HCT116 (cell line): ENCODE measurements at regions not wholly inside any gene's neighbourhood (a gene's known extent, or its start where the extent isn't known, plus 50 kb on each side); places are given as distances from the start of the nearest gene placed in this dataset.

ENCODE experiments used
- ATAC-seq: fragments of 200-7000 bp; cut with Tn5 transposase; 2 replicates; pipeline ENCODE4 v1.9.1; 2020; ENCODE audit warnings: mild to moderate bottlenecking, moderate library complexity
- BruUV-seq: library from RNA; stranded (reverse); fragments of 400-500 nt; replicated peaks from 2 replicates; lab custom pipeline; 2021; lab: Mats Ljungman, UMichigan
- CTCF ChIA-PET: fragments of 300-600 bp; sonication (Branson Sonifier 250); formaldehyde crosslinking; loops from one replicate; lab custom pipeline; 2021; ENCODE audit warnings: antibody characterized with exemption; lab: Charles Lee
- POLR2A ChIA-PET: fragments of 300-600, 350-600 bp; sonication (Branson Sonifier 250); formaldehyde crosslinking; loops from one replicate; lab custom pipeline; 2021; ENCODE audit warnings: antibody characterized with exemption; lab: Charles Lee
- RAD21 ChIA-PET, 2 experiments: fragments of 300-600 bp; sonication (Branson Sonifier 250); formaldehyde crosslinking; loops; one replicate each; lab custom pipeline; 2023; ENCODE audit warnings: low total read pairs in 2 of 2; ENCODE audit not compliant: uncharacterized antibody in 2 of 2, unreplicated experiment in 2 of 2, low non-redundant PET in 1 of 2; lab: Charles Lee
- DNase-seq: peaks from one replicate; pipeline ENCODE4 v3.0.0-alpha.2; 2010; ENCODE audit warnings: low read depth, low spot score
- H2AFZ ChIP-seq: fragments of 200-600 bp; shearing (Covaris generic), sonication (generic); 2 replicates; pipeline ENCODE4 v1.6.1; 2017; ENCODE audit warnings: low read depth, mixed run types, mixed read lengths, antibody characterized with exemption, low read length; ENCODE audit not compliant: poor library complexity, severe bottlenecking
- H3K27ac ChIP-seq: 2 replicates; pipeline ENCODE4 v1.5.1; 2012; ENCODE audit warnings: low read depth, low read length
- H3K27me3 ChIP-seq: fragments of 200-600 bp; sonication (generic); 2 replicates; pipeline ENCODE4 v1.6.1; 2016; ENCODE audit warnings: mixed run types, low read length, mixed read lengths; ENCODE audit not compliant: insufficient read depth
- H3K36me3 ChIP-seq, 2 experiments: fragments of 200-500 bp in 1 of 2; fragments of 200-600 bp in 1 of 2; sonication (Bioruptor generic) in 1 of 2; sonication (generic) in 1 of 2; 2 replicates each; pipeline versions ENCODE4 v1.5.1 to v1.6.1; 2014 to 2016; ENCODE audit warnings: low read length in 2 of 2, inconsistent platforms in 1 of 2, mixed read lengths in 1 of 2, mixed run types in 1 of 2; ENCODE audit not compliant: insufficient read depth in 2 of 2, control insufficient read depth in 1 of 2
- H3K4me1 ChIP-seq, 2 experiments: fragments of 200-600 bp in 1 of 2; sonication (generic) in 1 of 2; 2 replicates each; pipeline versions ENCODE4 v1.5.1 to v1.6.1; 2012 to 2017; ENCODE audit warnings: low read length in 2 of 2, inconsistent platforms in 1 of 2, mild to moderate bottlenecking in 1 of 2, mixed read lengths in 1 of 2, mixed run types in 1 of 2, moderate library complexity in 1 of 2; ENCODE audit not compliant: insufficient read depth in 2 of 2, control insufficient read depth in 1 of 2
- H3K4me2 ChIP-seq: fragments of 200-600 bp; sonication (generic); 2 replicates; pipeline ENCODE4 v1.6.1; 2017; ENCODE audit warnings: mixed run types, low read length, mixed read lengths
- H3K4me3 ChIP-seq, 2 experiments: fragments of 200-600 bp in 1 of 2; sonication (generic) in 1 of 2; replicated peaks in 1 of 2; 2 replicates each; pipeline ENCODE4 v1.5.1; 2011 to 2016; ENCODE audit warnings: low read length in 2 of 2, control low read depth in 1 of 2, low read depth in 1 of 2, mild to moderate bottlenecking in 1 of 2, mixed read lengths in 1 of 2, mixed run types in 1 of 2
- H3K79me2 ChIP-seq: fragments of 200-600 bp; sonication (generic); 2 replicates; pipeline ENCODE4 v1.6.1; 2017; ENCODE audit warnings: mild to moderate bottlenecking, mixed run types, low read length, moderate library complexity, mixed read lengths; ENCODE audit not compliant: insufficient read depth
- H3K9ac ChIP-seq: fragments of 200-600 bp; sonication (generic); 2 replicates; pipeline ENCODE4 v1.6.1; 2016; ENCODE audit warnings: low read length, mixed read lengths
- H3K9me2 ChIP-seq: fragments of 200-600 bp; sonication (generic), shearing (Covaris generic); 2 replicates; pipeline ENCODE4 v1.6.1; 2017; ENCODE audit warnings: mixed run types, mild to moderate bottlenecking, moderate library complexity; ENCODE audit not compliant: insufficient read depth
- H3K9me3 ChIP-seq, 2 experiments: fragments of 200-500 bp in 1 of 2; fragments of 200-600 bp in 1 of 2; sonication (Bioruptor generic) in 1 of 2; sonication (generic) in 1 of 2; 2 replicates each; pipeline ENCODE4 v1.6.1; 2014 to 2017; ENCODE audit warnings: low read length in 2 of 2, mixed read lengths in 2 of 2, inconsistent platforms in 1 of 2, low read depth in 1 of 2, mild to moderate bottlenecking in 1 of 2, mixed run types in 1 of 2, moderate library complexity in 1 of 2; ENCODE audit not compliant: control insufficient read depth in 1 of 2, insufficient read depth in 1 of 2
- H4K20me1 ChIP-seq: fragments of 200-600 bp; sonication (generic), shearing (Covaris generic); 2 replicates; pipeline ENCODE4 v1.6.1; 2017; ENCODE audit warnings: mixed run types, mild to moderate bottlenecking, moderate library complexity; ENCODE audit not compliant: insufficient read depth
- CBX3 ChIP-seq: IDR thresholded peaks from 2 replicates; pipeline ENCODE4 v1.6.1; 2012; ENCODE audit warnings: low read depth
- CEBPB ChIP-seq: IDR thresholded peaks from 2 replicates; pipeline ENCODE4 v1.6.1; 2012; ENCODE audit warnings: low read depth
- EGR1 ChIP-seq: IDR thresholded peaks from 2 replicates; pipeline ENCODE4 v1.6.1; 2012; ENCODE audit warnings: low read depth
- EZH2 ChIP-seq: fragments of 200-600 bp; sonication (generic); IDR thresholded peaks from 2 replicates; pipeline ENCODE4 v1.6.1; 2017; ENCODE audit warnings: antibody characterized with exemption, mixed run types
- FOSL1 ChIP-seq: IDR thresholded peaks from 2 replicates; pipeline ENCODE4 v1.6.1; 2012; ENCODE audit warnings: low read depth
- JUND ChIP-seq: IDR thresholded peaks from 2 replicates; pipeline ENCODE4 v1.6.1; 2012
- POLR2A ChIP-seq: IDR thresholded peaks from 2 replicates; pipeline ENCODE4 v1.7.0; 2011; ENCODE audit warnings: borderline replicate concordance; ENCODE audit not compliant: insufficient read depth, insufficient read length; ENCODE audit errors: extremely low read depth
- POLR2AphosphoS5 ChIP-seq: IDR thresholded peaks from 2 replicates; pipeline ENCODE4 v1.6.1; 2011; ENCODE audit warnings: mild to moderate bottlenecking, low read depth, low read length, moderate library complexity
- REST ChIP-seq: IDR thresholded peaks from 2 replicates; pipeline ENCODE4 v1.6.1; 2012; ENCODE audit warnings: low read depth
- SIN3A ChIP-seq: IDR thresholded peaks from 2 replicates; pipeline ENCODE4 v1.6.1; 2012; ENCODE audit warnings: low read depth
- SP1 ChIP-seq: IDR thresholded peaks from 2 replicates; pipeline ENCODE4 v1.6.1; 2012; ENCODE audit warnings: low read depth
- SRF ChIP-seq: IDR thresholded peaks from 2 replicates; pipeline ENCODE4 v1.6.1; 2012; ENCODE audit warnings: low read depth
- TCF7L2 ChIP-seq: IDR thresholded peaks from 2 replicates; pipeline ENCODE4 v1.7.0; 2011; ENCODE audit warnings: borderline replicate concordance, inconsistent platforms; ENCODE audit not compliant: insufficient read depth, insufficient read length; ENCODE audit errors: extremely low read depth
- YY1 ChIP-seq: IDR thresholded peaks from 2 replicates; pipeline ENCODE4 v1.6.1; 2011; ENCODE audit warnings: low read length, low read depth, moderate library complexity, mild to moderate bottlenecking; ENCODE audit not compliant: insufficient replicate concordance; ENCODE audit errors: extremely low read depth
- ZFX ChIP-seq: fragments of 450-650 bp; IDR thresholded peaks from 2 replicates; pipeline ENCODE4 v1.6.1; 2017
- ZNF274 ChIP-seq: fragments of 200-500 bp; sonication (Bioruptor generic); IDR thresholded peaks from 2 replicates; pipeline ENCODE4 v1.6.1; 2014; ENCODE audit warnings: mild to moderate bottlenecking, low read depth, low read length, inconsistent platforms
- intact Hi-C: fragments of 100-400 bp; cut with micrococcal nuclease; formaldehyde crosslinking; loops from 2 replicates; pipeline ENCODE4 v1.10.0; 2022
- TF ChIP-seq, protein P1 (sequence below): IDR thresholded peaks from 2 replicates; pipeline ENCODE4 v1.6.1; 2011; ENCODE audit warnings: mild to moderate bottlenecking, low read length, moderate library complexity; ENCODE audit not compliant: insufficient replicate concordance; ENCODE audit errors: extremely low read depth
- TF ChIP-seq, protein P2 (sequence below): IDR thresholded peaks from 2 replicates; pipeline ENCODE4 v1.6.1; 2012
- TF ChIP-seq, protein P3 (sequence below): IDR thresholded peaks from 2 replicates; pipeline ENCODE4 v1.6.1; 2012
- TF ChIP-seq, protein P4 (sequence below), 3 experiments: fragments of 200-600 bp in 1 of 3; sonication (generic) in 1 of 3; IDR thresholded peaks in 2 of 3; conservative IDR thresholded peaks in 1 of 3; 2 replicates each; pipeline ENCODE4 v1.5.1; 2012 to 2017; ENCODE audit warnings: low read depth in 2 of 3, low read length in 2 of 3, antibody characterized with exemption in 1 of 3, borderline replicate concordance in 1 of 3, control low read depth in 1 of 3, mild to moderate bottlenecking in 1 of 3, mixed read lengths in 1 of 3, mixed run types in 1 of 3, moderate library complexity in 1 of 3; ENCODE audit not compliant: insufficient read depth in 1 of 3

DNA sequence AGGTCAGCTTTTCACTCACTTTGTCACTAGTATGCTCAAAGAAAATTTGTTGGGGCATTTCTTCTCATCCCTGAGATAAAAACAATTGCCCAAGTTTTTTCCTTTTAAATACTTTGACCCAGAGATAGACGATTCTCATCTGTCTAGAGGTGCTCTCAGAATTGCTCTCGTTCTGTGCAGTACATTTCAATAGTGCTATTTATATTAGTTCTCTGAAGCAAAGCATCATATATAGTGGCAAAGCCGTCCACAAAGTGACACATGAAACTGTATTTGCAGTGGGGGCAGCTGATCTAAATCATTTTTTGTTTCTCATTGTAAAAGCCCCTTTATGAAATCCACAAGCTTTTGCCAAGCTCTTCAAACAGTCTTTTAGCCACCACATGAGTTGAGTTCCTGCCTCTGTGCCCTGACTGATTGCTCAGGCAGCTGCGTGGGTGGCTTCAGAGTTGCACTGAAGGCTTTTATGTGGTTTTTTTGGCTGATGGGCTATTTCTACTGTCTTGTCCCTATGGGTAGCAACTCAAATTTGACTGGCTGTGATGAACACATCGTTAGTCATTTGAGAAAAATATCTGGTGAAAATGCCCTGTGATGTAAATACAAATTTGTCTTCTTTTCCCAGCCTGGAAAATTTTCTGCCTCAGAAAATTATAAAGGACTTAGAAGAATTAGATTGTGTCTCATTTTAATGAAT, 119.1 kb upstream of the OTUD4 start:
- Histone ChIP-seq H3K9me3 (no peaks in the 10 kb centered on the region), H3K9me2 (no peaks in the 10 kb centered on the region), H2AFZ (peak overlapping the region; percentile 50), H3K27ac (no peak overlapping the region), H4K20me1 (no peaks in the 10 kb centered on the region), H3K4me3 (peak overlapping the region in 1 of 2 experiments; percentile 5; a peak in 1 of 4 replicates), H3K27me3 (no peaks in the 10 kb centered on the region), H3K79me2 (no peaks in the 10 kb centered on the region), H3K9ac (no peak overlapping the region), H3K36me3 (no peaks in the 10 kb centered on the region), H3K4me2 (peak overlapping the region; percentile 62), H3K4me1 (peaks cover 11 to 25% of the 10 kb centered on the region in 2 experiments; a peak in 3 of 4 replicates)
- CTCF ChIA-PET: no interaction called here
- BruUV-seq: no TSS peak
- peak; percentile 92 for ATAC-seq
- RAD21 ChIA-PET: no interaction called here
- peak; percentile 56 for DNase-seq
- POLR2A ChIA-PET: no interaction called here
- intact Hi-C loops: no loop called here
- TF ChIP-seq SIN3A: no peak
- peak; percentile 23 for TF ChIP-seq YY1
- peak; percentile 97 for TF ChIP-seq EGR1
- 0 out of 2 replicates have a peak, but pooled peaks have one; percentile 24 for TF ChIP-seq SRF
- TF ChIP-seq, protein P1, sequence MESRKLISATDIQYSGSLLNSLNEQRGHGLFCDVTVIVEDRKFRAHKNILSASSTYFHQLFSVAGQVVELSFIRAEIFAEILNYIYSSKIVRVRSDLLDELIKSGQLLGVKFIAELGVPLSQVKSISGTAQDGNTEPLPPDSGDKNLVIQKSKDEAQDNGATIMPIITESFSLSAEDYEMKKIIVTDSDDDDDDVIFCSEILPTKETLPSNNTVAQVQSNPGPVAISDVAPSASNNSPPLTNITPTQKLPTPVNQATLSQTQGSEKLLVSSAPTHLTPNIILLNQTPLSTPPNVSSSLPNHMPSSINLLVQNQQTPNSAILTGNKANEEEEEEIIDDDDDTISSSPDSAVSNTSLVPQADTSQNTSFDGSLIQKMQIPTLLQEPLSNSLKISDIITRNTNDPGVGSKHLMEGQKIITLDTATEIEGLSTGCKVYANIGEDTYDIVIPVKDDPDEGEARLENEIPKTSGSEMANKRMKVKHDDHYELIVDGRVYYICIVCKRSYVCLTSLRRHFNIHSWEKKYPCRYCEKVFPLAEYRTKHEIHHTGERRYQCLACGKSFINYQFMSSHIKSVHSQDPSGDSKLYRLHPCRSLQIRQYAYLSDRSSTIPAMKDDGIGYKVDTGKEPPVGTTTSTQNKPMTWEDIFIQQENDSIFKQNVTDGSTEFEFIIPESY: no peak
- TF ChIP-seq EZH2: no peak
- no peak for TF ChIP-seq POLR2A
- TF ChIP-seq ZFX: no peak
- TF ChIP-seq CEBPB: no peak
- TF ChIP-seq, protein P2, sequence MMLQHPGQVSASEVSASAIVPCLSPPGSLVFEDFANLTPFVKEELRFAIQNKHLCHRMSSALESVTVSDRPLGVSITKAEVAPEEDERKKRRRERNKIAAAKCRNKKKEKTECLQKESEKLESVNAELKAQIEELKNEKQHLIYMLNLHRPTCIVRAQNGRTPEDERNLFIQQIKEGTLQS: no peak
- TF ChIP-seq TCF7L2: no peak
- peak; percentile 55 for TF ChIP-seq FOSL1
- TF ChIP-seq, protein P3, sequence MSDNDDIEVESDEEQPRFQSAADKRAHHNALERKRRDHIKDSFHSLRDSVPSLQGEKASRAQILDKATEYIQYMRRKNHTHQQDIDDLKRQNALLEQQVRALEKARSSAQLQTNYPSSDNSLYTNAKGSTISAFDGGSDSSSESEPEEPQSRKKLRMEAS: peak; percentile 49
- peak; percentile 48 for TF ChIP-seq SP1
- 0 out of 2 replicates have a peak, but pooled peaks have one; percentile 47 for TF ChIP-seq CBX3
- peak; percentile 63 for TF ChIP-seq JUND
- no peak for TF ChIP-seq REST
- TF ChIP-seq ZNF274: no peak
- TF ChIP-seq POLR2AphosphoS5: no peak
- TF ChIP-seq, protein P4, sequence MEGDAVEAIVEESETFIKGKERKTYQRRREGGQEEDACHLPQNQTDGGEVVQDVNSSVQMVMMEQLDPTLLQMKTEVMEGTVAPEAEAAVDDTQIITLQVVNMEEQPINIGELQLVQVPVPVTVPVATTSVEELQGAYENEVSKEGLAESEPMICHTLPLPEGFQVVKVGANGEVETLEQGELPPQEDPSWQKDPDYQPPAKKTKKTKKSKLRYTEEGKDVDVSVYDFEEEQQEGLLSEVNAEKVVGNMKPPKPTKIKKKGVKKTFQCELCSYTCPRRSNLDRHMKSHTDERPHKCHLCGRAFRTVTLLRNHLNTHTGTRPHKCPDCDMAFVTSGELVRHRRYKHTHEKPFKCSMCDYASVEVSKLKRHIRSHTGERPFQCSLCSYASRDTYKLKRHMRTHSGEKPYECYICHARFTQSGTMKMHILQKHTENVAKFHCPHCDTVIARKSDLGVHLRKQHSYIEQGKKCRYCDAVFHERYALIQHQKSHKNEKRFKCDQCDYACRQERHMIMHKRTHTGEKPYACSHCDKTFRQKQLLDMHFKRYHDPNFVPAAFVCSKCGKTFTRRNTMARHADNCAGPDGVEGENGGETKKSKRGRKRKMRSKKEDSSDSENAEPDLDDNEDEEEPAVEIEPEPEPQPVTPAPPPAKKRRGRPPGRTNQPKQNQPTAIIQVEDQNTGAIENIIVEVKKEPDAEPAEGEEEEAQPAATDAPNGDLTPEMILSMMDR (IDR thresholded peaks at IDR 0.05 in 2 of 3, conservative IDR thresholded peaks at IDR 0.05 in 1 of 3; ENCODE audit: borderline replicate concordance in 1 of 3, insufficient read depth in 1 of 3, low read depth in 2 of 3, low read length in 2 of 3): no peak
